Smooth muscle cell (in vitro differentiated cells): ENCODE measurements at regions not wholly inside any gene's neighbourhood (a gene's known extent, or its start where the extent isn't known, plus 50 kb on each side); places are given as distances from the start of the nearest gene placed in this dataset.

Experiments used
- DNase-seq: peaks from one replicate; lab custom pipeline; 2025; ENCODE audit not compliant: unreplicated experiment; lab: John Stamatoyannopoulos, UW
- H2AFZ ChIP-seq: fragments of 200-600 bp; sonication (generic); 2 replicates; pipeline ENCODE4 v1.6.0; 2016; ENCODE audit warnings: antibody characterized with exemption, low read depth, mild to moderate bottlenecking
- H3F3A ChIP-seq: fragments of 200-600 bp; sonication (generic); 2 replicates; pipeline ENCODE4 v1.6.0; 2017; ENCODE audit warnings: antibody characterized with exemption, low read depth
- H3K27ac ChIP-seq: fragments of 200-600 bp; sonication (generic); 2 replicates; pipeline ENCODE4 v1.5.1; 2016; ENCODE audit warnings: low read depth, mild to moderate bottlenecking
- H3K27me3 ChIP-seq: fragments of 200-600 bp; sonication (generic); 2 replicates; pipeline ENCODE4 v1.6.1; 2016; ENCODE audit warnings: low read depth, mild to moderate bottlenecking
- H3K36me3 ChIP-seq: fragments of 200-600 bp; sonication (generic); 2 replicates; pipeline ENCODE4 v1.5.1; 2016; ENCODE audit warnings: low read depth
- H3K4me1 ChIP-seq: fragments of 200-600 bp; sonication (generic); 2 replicates; pipeline ENCODE4 v1.5.1; 2016; ENCODE audit warnings: low read depth
- H3K4me2 ChIP-seq: fragments of 200-600 bp; sonication (generic); 2 replicates; pipeline ENCODE4 v1.6.0; 2016; ENCODE audit warnings: mild to moderate bottlenecking
- H3K4me3 ChIP-seq: fragments of 200-600 bp; sonication (generic); 2 replicates; pipeline ENCODE4 v1.5.1; 2016; ENCODE audit warnings: mild to moderate bottlenecking
- H3K79me2 ChIP-seq: fragments of 200-600 bp; sonication (generic); 2 replicates; pipeline ENCODE4 v1.6.0; 2016; ENCODE audit warnings: low read depth, mild to moderate bottlenecking
- H3K9ac ChIP-seq: fragments of 200-600 bp; sonication (generic); 2 replicates; pipeline ENCODE4 v1.6.0; 2016; ENCODE audit warnings: low read depth
- H3K9me3 ChIP-seq: fragments of 200-600 bp; sonication (generic); replicated peaks from 2 replicates; pipeline ENCODE4 v1.5.1; 2016; ENCODE audit warnings: low read depth
- H4K20me1 ChIP-seq: fragments of 200-600 bp; sonication (generic); 2 replicates; pipeline ENCODE4 v1.6.0; 2016; ENCODE audit warnings: low read depth
- WGBS: methylation state at CpG from one replicate; pipeline ENCODE4 v1.1.7; 2016; ENCODE audit warnings: low lambda C conversion rate; 5-methylcytosine and 5-hydroxymethylcytosine counted together
- TF ChIP-seq, protein P1 (sequence below): fragments of 200-600 bp; sonication (generic); IDR thresholded peaks from 2 replicates; pipeline ENCODE4 v1.5.1; 2017; ENCODE audit warnings: borderline replicate concordance, mild to moderate bottlenecking, antibody characterized with exemption; ENCODE audit not compliant: insufficient read depth, poor library complexity, severe bottlenecking

GRCh38 chr3:78148986-78149717 lies 1109.3 kb downstream of the ROBO2 start:
- no peaks in the 10 kb centered on the region for H3K27me3 ChIP-seq
- H3F3A ChIP-seq: no peaks in the 10 kb centered on the region
- 99% methylated on average over 2 of the region's 2 CpGs for WGBS
- H3K36me3 ChIP-seq: no peaks in the 10 kb centered on the region
- TF ChIP-seq, protein P1, sequence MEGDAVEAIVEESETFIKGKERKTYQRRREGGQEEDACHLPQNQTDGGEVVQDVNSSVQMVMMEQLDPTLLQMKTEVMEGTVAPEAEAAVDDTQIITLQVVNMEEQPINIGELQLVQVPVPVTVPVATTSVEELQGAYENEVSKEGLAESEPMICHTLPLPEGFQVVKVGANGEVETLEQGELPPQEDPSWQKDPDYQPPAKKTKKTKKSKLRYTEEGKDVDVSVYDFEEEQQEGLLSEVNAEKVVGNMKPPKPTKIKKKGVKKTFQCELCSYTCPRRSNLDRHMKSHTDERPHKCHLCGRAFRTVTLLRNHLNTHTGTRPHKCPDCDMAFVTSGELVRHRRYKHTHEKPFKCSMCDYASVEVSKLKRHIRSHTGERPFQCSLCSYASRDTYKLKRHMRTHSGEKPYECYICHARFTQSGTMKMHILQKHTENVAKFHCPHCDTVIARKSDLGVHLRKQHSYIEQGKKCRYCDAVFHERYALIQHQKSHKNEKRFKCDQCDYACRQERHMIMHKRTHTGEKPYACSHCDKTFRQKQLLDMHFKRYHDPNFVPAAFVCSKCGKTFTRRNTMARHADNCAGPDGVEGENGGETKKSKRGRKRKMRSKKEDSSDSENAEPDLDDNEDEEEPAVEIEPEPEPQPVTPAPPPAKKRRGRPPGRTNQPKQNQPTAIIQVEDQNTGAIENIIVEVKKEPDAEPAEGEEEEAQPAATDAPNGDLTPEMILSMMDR: no peak
- DNase-seq: no peak
- H3K4me3 ChIP-seq: no peak overlapping the region
- H3K9ac ChIP-seq: no peak overlapping the region
- no peak overlapping the region for H3K4me2 ChIP-seq
- H3K9me3 ChIP-seq: no peaks in the 10 kb centered on the region
- no peak overlapping the region for H3K27ac ChIP-seq
- H4K20me1 ChIP-seq: no peaks in the 10 kb centered on the region
- H2AFZ ChIP-seq: no peak overlapping the region
- no peaks in the 10 kb centered on the region for H3K4me1 ChIP-seq
- H3K79me2 ChIP-seq: no peaks in the 10 kb centered on the region

GRCh38 chr3:78153973-78154372 lies 1114.1 kb downstream of the ROBO2 start:
- DNase-seq: no peak
- 94% methylated on average over 4 of the region's 4 CpGs for WGBS
- TF ChIP-seq, protein P1: no peak

DNA sequence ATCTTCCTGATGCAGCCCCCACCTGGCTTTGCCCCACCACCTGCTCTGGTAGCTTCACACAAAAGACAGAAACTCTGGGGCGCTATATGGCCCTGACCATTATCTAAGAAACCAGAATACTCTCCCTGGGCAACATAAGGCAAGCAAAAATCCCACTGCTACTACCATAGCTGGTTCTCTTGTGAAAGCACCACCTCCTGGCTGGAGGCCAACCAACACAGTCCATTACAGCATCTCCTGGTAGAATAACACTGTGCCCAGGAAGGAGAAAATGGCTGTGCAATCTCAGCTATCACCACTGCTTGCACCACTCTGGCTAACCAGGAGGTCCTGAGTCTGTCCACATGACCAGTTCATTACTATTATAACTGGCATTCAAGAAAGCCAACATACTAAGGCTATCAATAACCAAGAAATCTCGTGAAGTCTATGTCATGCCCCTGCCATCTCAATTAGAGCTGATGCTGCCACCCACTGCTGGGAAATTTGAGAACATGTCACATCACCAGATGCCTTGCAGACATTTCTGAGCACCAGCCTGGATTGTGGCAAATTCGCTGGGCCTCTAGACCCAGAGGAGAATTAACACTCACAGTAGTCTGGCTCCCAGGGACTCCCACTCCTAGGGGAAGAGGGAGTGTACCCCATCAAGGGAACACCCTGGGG lies 1114.8 kb downstream of the ROBO2 start:
- no peak for DNase-seq
- no peak overlapping the region for H3K4me3 ChIP-seq
- no peaks in the 10 kb centered on the region for H4K20me1 ChIP-seq
- no peaks in the 10 kb centered on the region for H3K4me1 ChIP-seq
- H3K27me3 ChIP-seq: no peaks in the 10 kb centered on the region
- WGBS: 85% methylated on average over 3 of the region's 3 CpGs
- H3K36me3 ChIP-seq: no peaks in the 10 kb centered on the region
- no peak overlapping the region for H3K4me2 ChIP-seq
- no peaks in the 10 kb centered on the region for H3F3A ChIP-seq
- no peak overlapping the region for H3K9ac ChIP-seq
- no peaks in the 10 kb centered on the region for H3K9me3 ChIP-seq
- H3K79me2 ChIP-seq: no peaks in the 10 kb centered on the region
- H2AFZ ChIP-seq: no peak overlapping the region
- TF ChIP-seq, protein P1: no peak
- no peak overlapping the region for H3K27ac ChIP-seq

More at GRCh38 chr3:78153973-78154372, 1114.1 kb downstream of the ROBO2 start:
- H4K20me1 ChIP-seq: no peaks in the 10 kb centered on the region
- no peak overlapping the region for H3K4me2 ChIP-seq
- H3K4me1 ChIP-seq: no peaks in the 10 kb centered on the region
- H2AFZ ChIP-seq: no peak overlapping the region
- no peaks in the 10 kb centered on the region for H3F3A ChIP-seq
- no peak overlapping the region for H3K9ac ChIP-seq
- H3K36me3 ChIP-seq: no peaks in the 10 kb centered on the region
- no peaks in the 10 kb centered on the region for H3K9me3 ChIP-seq
- H3K27me3 ChIP-seq: no peaks in the 10 kb centered on the region
- no peak overlapping the region for H3K4me3 ChIP-seq
- no peak overlapping the region for H3K27ac ChIP-seq
- H3K79me2 ChIP-seq: no peaks in the 10 kb centered on the region
